A549 (cell line): ENCODE measurements at regions not wholly inside any gene's neighbourhood (a gene's known extent, or its start where the extent isn't known, plus 50 kb on each side); places are given as distances from the start of the nearest gene placed in this dataset.
"Not testable (repeated sequence)": the region's sequence is repeated elsewhere in the genome, so short reads cannot be mapped to it uniquely, and the experiment has no call there.

Experiments used
- ATAC-seq, 2 experiments: fragments of 200-7000 bp in 1 of 2; fragments of >200 bp in 1 of 2; cut with Nextera tagmentation in 1 of 2; cut with Tn5 transposase in 1 of 2; 3 replicates each; pipeline versions ENCODE4 v1.8.0 to v1.9.1; 2018 to 2020; ENCODE audit warnings: mild to moderate bottlenecking in 1 of 2, moderate library complexity in 1 of 2
- CTCF ChIA-PET: fragments of 300-600 bp; sonication (Branson Sonifier 250); formaldehyde crosslinking; extraction: SDS; loops from one replicate; lab custom pipeline; 2021; ENCODE audit warnings: antibody characterized with exemption, inconsistent platforms; lab: Yijun Ruan, JAX
- POLR2A ChIA-PET: fragments of 350-600 bp; formaldehyde crosslinking; extraction: SDS; loops from one replicate; lab custom pipeline; 2021; ENCODE audit warnings: antibody characterized with exemption, inconsistent platforms; lab: Yijun Ruan, JAX
- DNase-seq, 2 experiments: peaks; one replicate each; pipeline versions ENCODE4 v3.0.0 to v3.0.0-alpha.2; 2011 to 2016; ENCODE audit warnings: low read depth in 1 of 2, low spot score in 1 of 2
- FAIRE-seq: peaks from 2 replicates; lab custom pipeline; 2011; peaks lifted over from hg19 to GRCh38; lab: Jason Lieb, UNC
- H3K27ac ChIP-seq, 2 experiments: fragments of >200 bp; sonication (Bioruptor Twin); formaldehyde crosslinking; 3 replicates each; pipeline ENCODE4 v1.5.1; 2016 to 2017
- H3K4me1 ChIP-seq: fragments of >200 bp; sonication (Bioruptor Twin); formaldehyde crosslinking; 3 replicates; pipeline ENCODE4 v1.6.1; 2016
- H3K4me2 ChIP-seq: fragments of >200 bp; sonication (Bioruptor Twin); formaldehyde crosslinking; 3 replicates; pipeline ENCODE4 v1.6.1; 2016
- H3K4me3 ChIP-seq: fragments of >200 bp; sonication (Bioruptor Twin); formaldehyde crosslinking; 3 replicates; pipeline ENCODE4 v1.5.1; 2016
- H3K9me3 ChIP-seq: fragments of >200 bp; sonication (Bioruptor Twin); formaldehyde crosslinking; 3 replicates; pipeline ENCODE4 v1.6.1; 2016
- BHLHE40 ChIP-seq: IDR thresholded peaks from 2 replicates; pipeline ENCODE4 v1.6.1; 2012; ENCODE audit warnings: low read depth, low read length, inconsistent platforms
- CEBPB ChIP-seq, 2 experiments: fragments of >200 bp in 1 of 2; sonication (Bioruptor Twin) in 1 of 2; formaldehyde crosslinking in 1 of 2; IDR thresholded peaks; 2 replicates each; pipeline ENCODE4 v1.6.1; 2012 to 2016
- CHD2 ChIP-seq: fragments of 150-350 bp; IDR thresholded peaks from 2 replicates; pipeline ENCODE4 v1.6.1; 2014; ENCODE audit warnings: low read length; ENCODE audit not compliant: partially characterized antibody
- EP300 ChIP-seq, 2 experiments: fragments of >200 bp; sonication (Bioruptor Twin); formaldehyde crosslinking; IDR thresholded peaks; 2 replicates in 1 of 2; 3 replicates in 1 of 2; pipeline ENCODE4 v1.6.1; 2016 to 2017
- FOXS1 ChIP-seq: fragments of 250-450 bp; sonication (Bioruptor Pico); IDR thresholded peaks from 2 replicates; pipeline ENCODE4 v1.5.0; 2020; ENCODE audit warnings: mild to moderate bottlenecking, moderate library complexity
- HDAC2 ChIP-seq: fragments of 200-600 bp; sonication (generic); IDR thresholded peaks from 2 replicates; pipeline ENCODE4 v1.6.1; 2016
- HOXB13 ChIP-seq: fragments of 250-450 bp; sonication (Bioruptor Pico); IDR thresholded peaks from 2 replicates; pipeline ENCODE4 v1.5.0; 2020; ENCODE audit warnings: low read depth, mild to moderate bottlenecking, moderate library complexity
- MAFK ChIP-seq: fragments of 450-650 bp; IDR thresholded peaks from 2 replicates; pipeline ENCODE4 v1.6.1; 2014; ENCODE audit not compliant: partially characterized antibody
- NPAS2 ChIP-seq: fragments of 250-450 bp; sonication (Bioruptor Pico); IDR thresholded peaks from 2 replicates; pipeline ENCODE4 v1.8.0; 2022; ENCODE audit warnings: mild to moderate bottlenecking, moderate library complexity, borderline replicate concordance
- NR3C1 ChIP-seq: fragments of >200 bp; sonication (Bioruptor Twin); formaldehyde crosslinking; IDR thresholded peaks from 3 replicates; pipeline ENCODE4 v1.6.1; 2017
- POLR2AphosphoS2 ChIP-seq: conservative IDR thresholded peaks from 2 replicates; pipeline ENCODE4 v1.6.1; 2012; ENCODE audit warnings: low read length, improper control_type of control experiment, inconsistent platforms
- RARB ChIP-seq: fragments of 250-450 bp; sonication (Bioruptor Pico); IDR thresholded peaks from 2 replicates; pipeline ENCODE4 v1.8.0; 2021; ENCODE audit warnings: mild to moderate bottlenecking, moderate library complexity
- RFX5 ChIP-seq: fragments of 450-650 bp; IDR thresholded peaks from 2 replicates; pipeline ENCODE4 v1.7.1; 2014; ENCODE audit warnings: antibody characterized with exemption, mild to moderate bottlenecking, moderate library complexity
- RNF2 ChIP-seq: fragments of 200-600 bp; sonication (generic); IDR thresholded peaks from 2 replicates; pipeline ENCODE4 v1.6.1; 2016; ENCODE audit warnings: low read depth, mild to moderate bottlenecking, antibody characterized with exemption, moderate library complexity, borderline replicate concordance
- TFCP2L1 ChIP-seq: fragments of 250-450 bp; sonication (Bioruptor Pico); IDR thresholded peaks from 2 replicates; pipeline ENCODE4 v1.5.0; 2021; ENCODE audit warnings: mild to moderate bottlenecking
- ZC3H11A ChIP-seq: fragments of 450-650 bp; IDR thresholded peaks from 2 replicates; pipeline ENCODE4 v1.6.1; 2014; ENCODE audit warnings: antibody characterized with exemption, mild to moderate bottlenecking
- ZNF302 ChIP-seq: fragments of 250-450 bp; sonication (Bioruptor Pico); IDR thresholded peaks from 2 replicates; pipeline ENCODE4 v1.9.0; 2021; ENCODE audit warnings: inconsistent platforms, mild to moderate bottlenecking, moderate library complexity
- WGBS: methylation state at CpG from one replicate; pipeline ENCODE4 v1.1.6; 2017; ENCODE audit errors: missing lambda C conversion rate; 5-methylcytosine and 5-hydroxymethylcytosine counted together
- TF ChIP-seq, protein P1 (sequence below): IDR thresholded peaks from 2 replicates; pipeline ENCODE4 v1.6.1; 2012
- TF ChIP-seq, protein P2 (sequence below): fragments of 450-650 bp; IDR thresholded peaks from 2 replicates; pipeline ENCODE4 v1.6.1; 2014; ENCODE audit warnings: antibody characterized with exemption
- TF ChIP-seq, protein P3 (sequence below): IDR thresholded peaks from 2 replicates; pipeline ENCODE4 v1.6.1; 2012; ENCODE audit warnings: low read depth, borderline replicate concordance
- TF ChIP-seq, protein P4 (sequence below): fragments of 150-350 bp; IDR thresholded peaks from 2 replicates; pipeline ENCODE4 v1.6.1; 2014; ENCODE audit warnings: low read depth, mild to moderate bottlenecking, low read length
- TF ChIP-seq, protein P5 (sequence below): fragments of 200-600 bp; sonication (generic); IDR thresholded peaks from 2 replicates; pipeline ENCODE4 v1.6.1; 2016; ENCODE audit warnings: antibody characterized with exemption, mild to moderate bottlenecking, moderate library complexity

DNA sequence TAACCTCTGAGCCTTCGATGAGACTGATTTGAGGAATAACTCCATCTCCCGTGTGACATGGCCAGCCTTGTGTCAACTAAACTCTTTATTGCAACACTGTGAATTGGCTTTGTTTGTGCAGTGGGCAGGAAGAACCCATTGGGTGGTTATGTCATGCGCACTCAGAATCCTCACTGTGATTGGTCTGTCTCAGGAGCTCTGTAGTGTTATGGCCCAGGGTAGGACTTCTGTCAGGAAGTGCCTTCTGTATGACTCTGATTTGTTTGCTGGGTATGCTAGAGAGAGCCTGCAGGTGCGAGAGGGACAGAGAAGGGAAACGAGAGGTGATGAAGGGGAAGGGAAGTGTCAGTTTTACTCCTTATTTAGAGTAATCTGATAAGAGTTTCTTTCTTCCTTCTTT, 71.5 kb upstream of the DCD start:
- no peak for DNase-seq
- no peak for TF ChIP-seq POLR2AphosphoS2
- TF ChIP-seq ZC3H11A: no peak
- TF ChIP-seq HOXB13 (CRISPR knock-in tag): no peak
- TF ChIP-seq MAFK: no peak
- TF ChIP-seq FOXS1 (CRISPR knock-in tag): no peak
- TF ChIP-seq, protein P1, sequence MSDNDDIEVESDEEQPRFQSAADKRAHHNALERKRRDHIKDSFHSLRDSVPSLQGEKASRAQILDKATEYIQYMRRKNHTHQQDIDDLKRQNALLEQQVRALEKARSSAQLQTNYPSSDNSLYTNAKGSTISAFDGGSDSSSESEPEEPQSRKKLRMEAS: no peak
- TF ChIP-seq BHLHE40: no peak
- TF ChIP-seq, protein P2, sequence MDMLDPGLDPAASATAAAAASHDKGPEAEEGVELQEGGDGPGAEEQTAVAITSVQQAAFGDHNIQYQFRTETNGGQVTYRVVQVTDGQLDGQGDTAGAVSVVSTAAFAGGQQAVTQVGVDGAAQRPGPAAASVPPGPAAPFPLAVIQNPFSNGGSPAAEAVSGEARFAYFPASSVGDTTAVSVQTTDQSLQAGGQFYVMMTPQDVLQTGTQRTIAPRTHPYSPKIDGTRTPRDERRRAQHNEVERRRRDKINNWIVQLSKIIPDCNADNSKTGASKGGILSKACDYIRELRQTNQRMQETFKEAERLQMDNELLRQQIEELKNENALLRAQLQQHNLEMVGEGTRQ: no peak
- no peak for TF ChIP-seq RFX5
- TF ChIP-seq CHD2: no peak
- no peak for TF ChIP-seq CEBPB (IDR thresholded peaks at IDR 0.05)
- TF ChIP-seq, protein P3, sequence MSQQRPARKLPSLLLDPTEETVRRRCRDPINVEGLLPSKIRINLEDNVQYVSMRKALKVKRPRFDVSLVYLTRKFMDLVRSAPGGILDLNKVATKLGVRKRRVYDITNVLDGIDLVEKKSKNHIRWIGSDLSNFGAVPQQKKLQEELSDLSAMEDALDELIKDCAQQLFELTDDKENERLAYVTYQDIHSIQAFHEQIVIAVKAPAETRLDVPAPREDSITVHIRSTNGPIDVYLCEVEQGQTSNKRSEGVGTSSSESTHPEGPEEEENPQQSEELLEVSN: no peak
- TF ChIP-seq, protein P4, sequence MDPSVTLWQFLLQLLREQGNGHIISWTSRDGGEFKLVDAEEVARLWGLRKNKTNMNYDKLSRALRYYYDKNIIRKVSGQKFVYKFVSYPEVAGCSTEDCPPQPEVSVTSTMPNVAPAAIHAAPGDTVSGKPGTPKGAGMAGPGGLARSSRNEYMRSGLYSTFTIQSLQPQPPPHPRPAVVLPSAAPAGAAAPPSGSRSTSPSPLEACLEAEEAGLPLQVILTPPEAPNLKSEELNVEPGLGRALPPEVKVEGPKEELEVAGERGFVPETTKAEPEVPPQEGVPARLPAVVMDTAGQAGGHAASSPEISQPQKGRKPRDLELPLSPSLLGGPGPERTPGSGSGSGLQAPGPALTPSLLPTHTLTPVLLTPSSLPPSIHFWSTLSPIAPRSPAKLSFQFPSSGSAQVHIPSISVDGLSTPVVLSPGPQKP: no peak
- TF ChIP-seq EP300 (IDR thresholded peaks at IDR 0.05): no peak
- TF ChIP-seq RNF2: no peak
- no peak for TF ChIP-seq RARB
- no peak for TF ChIP-seq TFCP2L1
- TF ChIP-seq, protein P5, sequence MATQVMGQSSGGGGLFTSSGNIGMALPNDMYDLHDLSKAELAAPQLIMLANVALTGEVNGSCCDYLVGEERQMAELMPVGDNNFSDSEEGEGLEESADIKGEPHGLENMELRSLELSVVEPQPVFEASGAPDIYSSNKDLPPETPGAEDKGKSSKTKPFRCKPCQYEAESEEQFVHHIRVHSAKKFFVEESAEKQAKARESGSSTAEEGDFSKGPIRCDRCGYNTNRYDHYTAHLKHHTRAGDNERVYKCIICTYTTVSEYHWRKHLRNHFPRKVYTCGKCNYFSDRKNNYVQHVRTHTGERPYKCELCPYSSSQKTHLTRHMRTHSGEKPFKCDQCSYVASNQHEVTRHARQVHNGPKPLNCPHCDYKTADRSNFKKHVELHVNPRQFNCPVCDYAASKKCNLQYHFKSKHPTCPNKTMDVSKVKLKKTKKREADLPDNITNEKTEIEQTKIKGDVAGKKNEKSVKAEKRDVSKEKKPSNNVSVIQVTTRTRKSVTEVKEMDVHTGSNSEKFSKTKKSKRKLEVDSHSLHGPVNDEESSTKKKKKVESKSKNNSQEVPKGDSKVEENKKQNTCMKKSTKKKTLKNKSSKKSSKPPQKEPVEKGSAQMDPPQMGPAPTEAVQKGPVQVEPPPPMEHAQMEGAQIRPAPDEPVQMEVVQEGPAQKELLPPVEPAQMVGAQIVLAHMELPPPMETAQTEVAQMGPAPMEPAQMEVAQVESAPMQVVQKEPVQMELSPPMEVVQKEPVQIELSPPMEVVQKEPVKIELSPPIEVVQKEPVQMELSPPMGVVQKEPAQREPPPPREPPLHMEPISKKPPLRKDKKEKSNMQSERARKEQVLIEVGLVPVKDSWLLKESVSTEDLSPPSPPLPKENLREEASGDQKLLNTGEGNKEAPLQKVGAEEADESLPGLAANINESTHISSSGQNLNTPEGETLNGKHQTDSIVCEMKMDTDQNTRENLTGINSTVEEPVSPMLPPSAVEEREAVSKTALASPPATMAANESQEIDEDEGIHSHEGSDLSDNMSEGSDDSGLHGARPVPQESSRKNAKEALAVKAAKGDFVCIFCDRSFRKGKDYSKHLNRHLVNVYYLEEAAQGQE: no peak
- TF ChIP-seq ZNF302 (CRISPR knock-in tag): no peak
- no peak for TF ChIP-seq NPAS2 (CRISPR knock-in tag)
- TF ChIP-seq, all 56 proteins: peak for 0
- POLR2A ChIA-PET: no interaction called here
- WGBS: 25% methylated on average over 5 of the region's 5 CpGs
- CTCF ChIA-PET: no interaction called here
- Histone ChIP-seq H3K4me2 (no peak overlapping the region), H3K4me3 (no peak overlapping the region), H3K9me3 (no peaks in the 10 kb centered on the region), H3K27ac (no peak overlapping the region), H3K4me1 (no peaks in the 10 kb centered on the region)
- no peak for FAIRE-seq
- no peak; a peak in 1 of 6 replicates for ATAC-seq

DNA sequence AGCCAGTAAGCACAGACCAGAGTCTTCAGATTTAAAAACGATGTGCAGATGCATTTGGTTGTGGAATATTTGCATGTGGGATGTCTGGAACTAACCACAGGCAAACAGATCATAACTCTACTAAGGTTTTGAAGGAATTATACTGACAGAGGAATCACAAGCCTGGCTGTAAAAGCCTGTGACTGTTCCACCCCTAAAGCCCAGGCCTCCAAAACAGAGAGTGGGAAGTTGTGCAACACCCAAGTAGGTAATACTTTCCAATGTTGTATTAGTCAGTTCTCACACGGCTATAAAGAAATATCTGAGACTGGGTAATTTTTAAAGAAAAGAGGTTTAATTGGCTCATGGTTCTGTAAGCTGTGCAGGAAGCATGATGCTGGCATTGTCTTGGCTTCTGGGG, 68.1 kb upstream of the DCD start:
- H3K4me2 ChIP-seq: no peak overlapping the region
- H3K27ac ChIP-seq: no peak overlapping the region
- H3K9me3 ChIP-seq: no peaks in the 10 kb centered on the region
- no peak overlapping the region for H3K4me3 ChIP-seq
- no peaks in the 10 kb centered on the region for H3K4me1 ChIP-seq
- POLR2A ChIA-PET: no interaction called here
- DNase-seq (no peak), FAIRE-seq (peak; percentile 49)
- TF ChIP-seq HDAC2: no peak
- no peak for TF ChIP-seq NR3C1
- TF ChIP-seq, all 56 proteins: peak for 0
- ATAC-seq: no peak
- 0% methylated on average over 2 of the region's 2 CpGs for WGBS
- CTCF ChIA-PET: interaction anchor here (1.9 kb wide), 1 partner anchor 356 kb away, joined by 4 read pairs; no protein-coding TSS in a partner anchor

DNA sequence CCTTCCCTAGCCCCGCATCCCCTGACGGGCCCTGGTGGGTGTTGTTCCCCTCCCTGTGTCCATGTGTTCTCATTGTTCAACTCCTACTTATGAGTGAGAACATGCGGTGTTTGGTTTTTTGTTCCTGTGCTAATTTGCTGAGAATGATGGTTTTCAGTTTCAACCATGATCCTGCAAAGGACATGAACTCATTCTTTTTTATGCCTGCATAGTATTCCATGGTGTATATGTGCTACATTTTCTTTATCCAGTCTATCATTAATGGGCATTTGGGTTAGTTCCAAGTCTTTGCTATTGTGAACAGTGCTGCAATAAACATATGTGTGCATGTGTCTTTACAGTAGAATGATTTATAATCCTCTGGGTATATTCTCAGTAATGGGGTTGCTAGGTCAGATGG, 65.7 kb upstream of the DCD start:
- H3K9me3 ChIP-seq, H3K4me2 ChIP-seq, H3K4me1 ChIP-seq, POLR2A ChIA-PET, FAIRE-seq, H3K27ac ChIP-seq, DNase-seq, H3K4me3 ChIP-seq, ATAC-seq: not testable (repeated sequence)
- WGBS: 80% methylated on average over 3 of the region's 3 CpGs
- CTCF ChIA-PET: interaction anchor here (1.3 kb wide), 1 partner anchor 35 kb away, joined by 4 read pairs; no protein-coding TSS in a partner anchor
